NOMO-1 (cell line): ENCODE measurements at regions not wholly inside any gene's neighbourhood (a gene's known extent, or its start where the extent isn't known, plus 50 kb on each side); places are given as distances from the start of the nearest gene placed in this dataset.
A peak's percentile ranks its signal among the peaks of the same experiment; 100 is the strongest.
"Not testable (repeated sequence)": the region's sequence is repeated elsewhere in the genome, so short reads cannot be mapped to it uniquely, and the experiment has no call there.

Experiments
- DNase-seq, 2 experiments: peaks; one replicate each; lab custom pipeline; 2025; ENCODE audit not compliant: unreplicated experiment in 2 of 2; lab: John Stamatoyannopoulos, UW

DNA sequence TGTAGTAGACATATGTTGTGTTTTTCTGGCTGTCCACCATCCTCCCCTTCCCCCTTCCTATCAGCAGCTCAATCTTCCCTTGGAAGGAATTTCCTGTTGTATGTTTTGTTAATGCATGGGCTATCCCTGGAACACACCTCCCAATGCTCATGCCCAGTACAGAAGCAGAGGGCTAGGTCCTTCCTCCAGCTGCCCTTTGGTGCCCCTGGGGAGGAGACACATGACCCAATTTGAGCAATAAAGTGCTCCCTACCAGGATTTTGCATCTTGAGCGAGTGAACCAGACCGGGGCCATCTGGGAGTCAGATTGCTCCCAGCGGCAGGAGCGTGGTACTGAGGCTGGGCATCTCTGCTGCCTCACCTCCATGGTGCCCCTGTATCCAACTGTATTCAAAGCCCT is 141.5 kb upstream of the MED13 start:
- DNase-seq: no peak

- peak in 1 of 2 experiments; percentile 56 for DNase-seq
Measured at GRCh38 chr17:62197156-62197555, 132.1 kb upstream of the MED13 start.

GRCh38 chr17:62196587-62196986 is 131.5 kb upstream of the MED13 start:
- DNase-seq: not testable (repeated sequence)

GRCh38 chr17:62194401-62194800 is 129.3 kb upstream of the MED13 start:
- DNase-seq: no peak

DNA sequence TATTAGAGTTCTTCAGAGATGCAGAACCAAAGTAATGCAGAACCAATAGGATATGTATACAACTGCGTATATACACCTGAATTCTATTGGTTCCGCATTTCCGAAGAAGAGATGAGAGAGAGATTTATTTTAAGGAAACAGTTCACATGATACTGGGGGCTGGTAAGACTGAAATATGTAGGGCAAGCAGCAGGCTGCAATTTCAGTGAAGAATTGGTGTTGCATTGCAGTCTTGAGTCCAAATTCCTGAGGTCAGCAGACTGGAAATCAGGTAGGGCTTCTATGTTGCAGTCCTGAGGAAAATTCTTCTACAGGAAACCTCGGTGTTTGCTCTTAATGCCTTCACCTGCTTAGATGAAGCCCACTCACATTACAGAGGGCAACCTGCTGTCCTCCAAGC is 128.2 kb upstream of the MED13 start:
- DNase-seq: no peak

- DNase-seq: no peak
Measured at GRCh38 chr17:62191390-62192361, 126.6 kb upstream of the MED13 start.

DNA sequence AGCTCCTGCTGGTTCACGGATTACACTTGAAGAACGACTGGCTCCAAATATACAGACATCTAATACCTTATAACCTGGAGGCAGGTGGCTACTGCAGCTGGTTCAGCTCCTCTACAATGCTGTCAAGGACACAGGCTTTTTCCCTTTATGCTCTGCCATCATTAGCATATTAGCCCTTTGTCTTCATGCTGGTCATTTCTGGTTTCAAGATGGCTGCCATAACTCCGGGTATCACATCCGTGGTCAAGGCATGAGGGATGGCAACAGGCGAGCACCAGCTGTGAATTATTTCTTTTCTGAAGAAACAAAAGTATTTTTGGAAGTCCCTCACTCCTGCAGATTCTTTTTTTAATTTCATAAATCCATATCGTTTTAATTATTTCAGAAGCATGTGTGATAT is 124.3 kb upstream of the MED13 start:
- no peak for DNase-seq

- DNase-seq: no peak
Measured at GRCh38 chr17:62188713-62189112, 123.6 kb upstream of the MED13 start.

DNA sequence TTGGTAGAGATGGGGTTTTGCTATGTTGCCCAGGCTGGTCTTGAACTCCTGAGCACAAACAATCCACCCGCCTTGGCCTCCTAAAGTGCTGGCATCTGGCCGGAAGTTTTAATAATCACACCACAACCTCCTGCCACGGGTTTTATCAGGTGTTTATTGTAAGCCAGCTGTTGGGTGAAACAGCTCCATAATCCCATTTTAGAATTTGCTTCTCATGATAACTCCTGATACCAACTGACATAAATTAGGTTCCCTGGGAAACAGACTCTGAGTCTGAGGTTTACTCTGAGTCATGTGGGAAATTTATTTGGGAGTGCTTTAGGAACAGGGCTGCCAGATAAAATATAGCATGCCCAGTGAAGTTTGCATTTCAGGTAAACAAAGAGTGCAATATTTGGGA is 122.6 kb upstream of the MED13 start:
- no peak for DNase-seq

- no peak for DNase-seq
Measured at GRCh38 chr17:62186841-62187240, 121.8 kb upstream of the MED13 start.

DNA sequence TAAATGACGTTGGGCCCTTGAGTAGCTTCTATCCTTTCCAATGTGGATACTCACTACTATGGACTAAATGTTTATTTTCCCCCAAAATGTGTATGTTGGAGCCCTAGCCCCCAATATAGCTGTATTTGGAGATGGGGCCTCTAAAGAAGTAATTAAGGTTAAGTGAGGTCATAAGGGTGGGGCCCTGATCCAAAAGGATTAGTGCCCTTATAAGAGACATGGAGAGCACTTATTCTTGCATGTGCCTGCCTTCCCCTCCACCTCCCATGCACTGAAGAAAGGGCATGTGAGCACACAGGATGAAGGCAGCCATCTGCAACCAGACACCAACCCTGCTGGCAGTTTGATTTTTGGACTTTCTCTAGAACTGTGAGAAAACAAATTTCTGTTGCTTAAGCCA is 115.7 kb upstream of the MED13 start:
- no peak for DNase-seq

GRCh38 chr17:62179525-62180161 is 114.6 kb upstream of the MED13 start:
- DNase-seq: no peak

DNA sequence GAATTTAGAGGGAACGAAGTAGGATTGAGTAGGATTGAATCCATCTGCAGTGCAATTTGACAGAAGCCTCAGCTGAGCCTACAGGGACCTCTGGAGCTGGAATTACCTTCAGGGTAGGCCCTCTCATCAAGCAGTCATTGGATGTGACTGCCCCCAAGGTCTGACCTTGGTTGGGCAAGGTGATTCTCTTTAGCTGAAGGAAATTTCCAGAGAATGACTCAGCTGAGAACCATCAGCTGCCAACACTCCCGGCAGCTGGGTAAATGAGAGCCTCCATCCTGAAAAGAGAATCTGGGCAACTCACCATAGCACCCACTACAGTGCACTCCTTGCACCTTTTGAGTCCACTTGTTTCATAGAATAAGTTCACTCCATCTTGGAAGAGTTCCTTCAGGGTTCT is 113.5 kb upstream of the MED13 start:
- no peak for DNase-seq

GRCh38 chr17:62172492-62173291 is 107.6 kb upstream of the MED13 start:
- no peak for DNase-seq

GRCh38 chr17:62167076-62167475 is 102.0 kb upstream of the MED13 start:
- no peak for DNase-seq

DNA sequence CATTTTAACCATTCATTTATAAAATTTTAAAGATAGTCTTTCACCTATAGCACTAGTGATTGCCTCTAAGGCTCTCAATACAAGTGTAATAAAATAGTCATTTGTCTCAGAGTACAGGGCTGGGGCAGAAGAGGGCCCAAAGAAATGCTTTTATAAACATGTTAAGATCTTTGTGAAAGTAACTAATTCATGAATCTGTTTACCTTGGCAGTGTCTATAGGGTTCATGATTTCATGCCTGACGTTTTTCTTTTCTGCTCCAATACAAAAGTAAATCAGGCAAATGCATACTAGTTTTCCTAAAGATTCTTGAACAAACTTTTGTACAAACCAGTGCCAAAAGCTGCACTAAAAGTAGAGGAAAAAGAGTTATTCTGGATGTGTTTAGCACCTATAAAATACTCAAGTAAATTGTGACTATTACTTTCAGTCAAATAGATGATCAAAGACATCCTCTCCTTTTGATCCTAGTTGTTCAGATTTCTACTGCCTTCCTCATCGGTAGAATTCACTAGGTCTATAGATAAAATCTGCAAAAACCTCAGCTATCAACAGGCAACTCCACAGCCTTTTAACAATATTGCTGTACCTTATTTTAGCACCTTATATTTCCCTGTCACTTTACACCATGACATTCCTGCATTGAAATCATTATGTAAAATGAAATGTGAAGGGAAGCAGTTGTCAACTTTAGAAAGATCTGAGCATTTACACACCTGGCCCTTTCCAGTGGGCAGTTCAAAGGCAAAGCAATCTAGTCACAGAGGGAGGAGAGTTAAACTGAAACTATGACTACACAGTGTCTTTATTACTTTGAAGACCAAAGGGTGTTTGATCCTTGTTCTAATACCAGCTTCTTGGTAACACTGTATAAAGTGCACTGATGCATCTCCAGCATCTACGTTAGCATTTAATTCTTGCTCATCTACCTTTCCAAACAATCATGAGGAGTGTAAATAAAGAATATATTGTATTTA is 100.0 kb upstream of the MED13 start:
- no peak for DNase-seq

DNA sequence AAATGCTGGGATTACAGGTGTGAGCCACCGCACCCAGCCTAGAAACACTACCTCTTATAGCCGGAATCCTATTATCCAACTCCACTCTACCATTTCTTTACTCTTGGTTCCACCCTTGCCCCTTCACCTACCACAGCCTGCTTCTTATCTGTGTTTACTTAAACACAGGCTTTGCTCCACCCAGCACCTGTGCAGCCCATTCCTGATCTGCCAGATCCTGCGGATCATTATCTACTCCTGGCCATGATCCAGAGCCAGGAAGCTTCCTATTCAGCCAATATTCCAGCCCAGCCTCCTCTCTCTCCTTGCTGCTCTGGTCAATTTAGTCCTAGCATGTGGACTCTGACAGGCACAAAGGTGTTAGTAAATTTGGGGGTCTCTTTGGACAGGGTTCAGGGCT is 98.8 kb upstream of the MED13 start:
- no peak for DNase-seq

GRCh38 chr17:62162898-62163297 is 97.8 kb upstream of the MED13 start:
- DNase-seq: no peak

DNA sequence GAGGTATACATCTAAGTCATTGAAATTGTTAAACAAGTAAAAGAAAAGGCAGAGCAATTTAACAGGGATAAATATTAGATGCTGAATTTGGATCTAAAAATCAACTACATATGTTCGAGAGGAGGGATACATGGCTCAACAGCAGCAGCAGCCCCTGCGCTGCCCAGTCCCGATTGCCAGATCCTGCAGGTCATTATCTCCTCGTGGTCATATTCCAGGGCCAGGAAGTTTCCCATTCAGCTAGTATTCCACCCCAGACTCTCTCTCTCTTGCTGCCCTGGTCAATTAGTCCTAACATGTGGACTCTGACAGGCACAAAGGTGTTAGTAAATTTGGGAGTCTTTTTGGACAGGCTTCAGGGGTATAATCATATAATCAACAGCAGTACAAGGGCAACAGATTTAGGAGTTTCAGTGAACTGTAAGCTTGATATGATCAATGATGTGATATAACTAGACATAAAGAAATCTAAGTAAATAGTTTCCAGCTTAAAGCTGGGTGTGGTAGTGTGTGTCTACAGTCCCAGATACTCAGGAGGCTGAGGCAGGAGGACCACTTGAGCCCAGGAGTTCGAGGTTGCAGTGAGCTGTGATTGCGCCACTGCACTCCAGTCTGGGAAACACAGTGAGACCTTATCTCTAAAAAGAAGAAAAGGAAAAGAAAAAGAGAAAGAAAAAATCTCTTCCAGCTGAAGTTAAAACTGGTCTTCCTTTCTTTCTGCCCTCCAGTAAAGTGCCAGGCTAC is 96.5 kb upstream of the MED13 start:
- DNase-seq: no peak
